Activated naive CD4-positive, alpha-beta T cell treated with anti-CD3 and anti-CD28 coated beads for 36 hours (primary cell): ENCODE measurements at regions not wholly inside any gene's neighbourhood (a gene's known extent, or its start where the extent isn't known, plus 50 kb on each side); places are given as distances from the start of the nearest gene placed in this dataset.

Experiments used
- CTCF ChIA-PET: fragments of 350-600 bp; sonication (Branson Sonifier 250); formaldehyde crosslinking; loops from one replicate; lab custom pipeline; 2021; ENCODE audit warnings: antibody characterized with exemption; lab: Charles Lee
- DNase-seq: peaks from one replicate; pipeline ENCODE4 v3.0.0-alpha.2; 2020
- H3K27ac Mint-ChIP-seq: one replicate; pipeline ENCODE4 v1.8.0; 2021; ENCODE audit warnings: mild to moderate bottlenecking, mixed read lengths
- H3K27me3 Mint-ChIP-seq: one replicate; pipeline ENCODE4 v1.8.0; 2021; ENCODE audit warnings: low read depth, mixed read lengths
- H3K36me3 Mint-ChIP-seq: one replicate; pipeline ENCODE4 v1.8.0; 2021; ENCODE audit warnings: low read depth, mixed read lengths
- H3K4me1 Mint-ChIP-seq: one replicate; pipeline ENCODE4 v1.8.0; 2021; ENCODE audit warnings: low read depth, mixed read lengths
- H3K4me3 Mint-ChIP-seq: one replicate; pipeline ENCODE4 v1.8.0; 2021; ENCODE audit warnings: mild to moderate bottlenecking, moderate library complexity, mixed read lengths
- H3K9me3 Mint-ChIP-seq: one replicate; pipeline ENCODE4 v1.8.0; 2021; ENCODE audit warnings: mixed read lengths
- intact Hi-C: fragments of 100-400 bp; cut with micrococcal nuclease; formaldehyde crosslinking; loops from one replicate; pipeline ENCODE4 v1.15.1; 2023

- no peak for DNase-seq
- H3K27me3 Mint-ChIP-seq = peaks cover 2% of the 10 kb centered on the region
- no peaks in the 10 kb centered on the region for H3K36me3 Mint-ChIP-seq
- no peaks in the 10 kb centered on the region for H3K4me1 Mint-ChIP-seq
- CTCF ChIA-PET = no interaction called here
- no peak overlapping the region for H3K27ac Mint-ChIP-seq
- intact Hi-C loops = no loop called here
- H3K4me3 Mint-ChIP-seq = no peak overlapping the region
- H3K9me3 Mint-ChIP-seq = peaks cover 5% of the 10 kb centered on the region
These were observed 375.4 kb upstream of the HS3ST5 start for GRCh38 chr6:114718186-114718585.

- Mint-ChIP-seq H3K27me3 (peaks cover 2% of the 10 kb centered on the region), H3K4me3 (no peak overlapping the region), H3K4me1 (no peaks in the 10 kb centered on the region), H3K36me3 (no peaks in the 10 kb centered on the region), H3K27ac (no peak overlapping the region), H3K9me3 (peaks cover 5% of the 10 kb centered on the region)
- DNase-seq = no peak
- intact Hi-C loops = no loop called here
- CTCF ChIA-PET = no interaction called here
These were observed 372.1 kb upstream of the HS3ST5 start for GRCh38 chr6:114714836-114715507.

- peaks cover 2% of the 10 kb centered on the region for H3K27me3 Mint-ChIP-seq
- CTCF ChIA-PET = no interaction called here
- no peaks in the 10 kb centered on the region for H3K36me3 Mint-ChIP-seq
- H3K27ac Mint-ChIP-seq = no peak overlapping the region
- H3K4me3 Mint-ChIP-seq = no peak overlapping the region
- H3K4me1 Mint-ChIP-seq = no peaks in the 10 kb centered on the region
- intact Hi-C loops = no loop called here
- no peak for DNase-seq
- H3K9me3 Mint-ChIP-seq = peaks cover 5% of the 10 kb centered on the region
These were observed 370.9 kb upstream of the HS3ST5 start for GRCh38 chr6:114713690-114714089.

GRCh38 chr6:114712129-114712662, 369.4 kb upstream of the HS3ST5 start:
- Mint-ChIP-seq H3K27me3 (peaks cover 2% of the 10 kb centered on the region), H3K9me3 (peaks cover under 1% of the 10 kb centered on the region), H3K27ac (no peak overlapping the region), H3K4me1 (no peaks in the 10 kb centered on the region), H3K4me3 (no peak overlapping the region), H3K36me3 (no peaks in the 10 kb centered on the region)
- CTCF ChIA-PET = no interaction called here
- intact Hi-C loops = no loop called here
- DNase-seq = no peak

GRCh38 chr6:114707081-114707620, 364.3 kb upstream of the HS3ST5 start:
- no peaks in the 10 kb centered on the region for H3K9me3 Mint-ChIP-seq
- DNase-seq = no peak
- H3K4me1 Mint-ChIP-seq = no peaks in the 10 kb centered on the region
- CTCF ChIA-PET = no interaction called here
- no peak overlapping the region for H3K4me3 Mint-ChIP-seq
- no peak overlapping the region for H3K27ac Mint-ChIP-seq
- no peaks in the 10 kb centered on the region for H3K36me3 Mint-ChIP-seq
- H3K27me3 Mint-ChIP-seq = no peaks in the 10 kb centered on the region
- intact Hi-C loops = no loop called here

GRCh38 chr6:114690625-114691024, 347.8 kb upstream of the HS3ST5 start:
- no peaks in the 10 kb centered on the region for H3K36me3 Mint-ChIP-seq
- CTCF ChIA-PET = no interaction called here
- no peaks in the 10 kb centered on the region for H3K27me3 Mint-ChIP-seq
- no peak overlapping the region for H3K27ac Mint-ChIP-seq
- no peak for DNase-seq
- H3K9me3 Mint-ChIP-seq = peaks cover 1% of the 10 kb centered on the region
- intact Hi-C loops = no loop called here
- no peaks in the 10 kb centered on the region for H3K4me1 Mint-ChIP-seq
- no peak overlapping the region for H3K4me3 Mint-ChIP-seq

GRCh38 chr6:114659513-114659912, 316.7 kb upstream of the HS3ST5 start:
- CTCF ChIA-PET = no interaction called here
- Mint-ChIP-seq H3K4me3 (no peak overlapping the region), H3K9me3 (peaks cover 20% of the 10 kb centered on the region), H3K36me3 (no peaks in the 10 kb centered on the region), H3K4me1 (no peaks in the 10 kb centered on the region), H3K27me3 (no peaks in the 10 kb centered on the region), H3K27ac (no peak overlapping the region)
- no peak for DNase-seq
- intact Hi-C loops = no loop called here

- H3K27ac Mint-ChIP-seq = no peak overlapping the region
- H3K4me3 Mint-ChIP-seq = no peak overlapping the region
- H3K36me3 Mint-ChIP-seq = no peaks in the 10 kb centered on the region
- no peaks in the 10 kb centered on the region for H3K4me1 Mint-ChIP-seq
- H3K27me3 Mint-ChIP-seq = no peaks in the 10 kb centered on the region
- intact Hi-C loops = no loop called here
- peaks cover 2% of the 10 kb centered on the region for H3K9me3 Mint-ChIP-seq
- DNase-seq = no peak
- CTCF ChIA-PET = interaction anchor here (0.7 kb wide), 1 partner anchor 14 kb away, joined by 3 read pairs; no protein-coding TSS in a partner anchor
These were observed 308.8 kb upstream of the HS3ST5 start for GRCh38 chr6:114651611-114652010.

GRCh38 chr6:114650891-114651290, 308.1 kb upstream of the HS3ST5 start:
- Mint-ChIP-seq H3K36me3 (no peaks in the 10 kb centered on the region), H3K9me3 (peaks cover 2% of the 10 kb centered on the region), H3K27ac (no peak overlapping the region), H3K27me3 (no peaks in the 10 kb centered on the region), H3K4me3 (no peak overlapping the region), H3K4me1 (no peaks in the 10 kb centered on the region)
- intact Hi-C loops = no loop called here
- no peak for DNase-seq
- CTCF ChIA-PET = no interaction called here

GRCh38 chr6:114649298-114649697, 306.5 kb upstream of the HS3ST5 start:
- Mint-ChIP-seq H3K4me1 (no peaks in the 10 kb centered on the region), H3K9me3 (peaks cover 2% of the 10 kb centered on the region), H3K4me3 (no peak overlapping the region), H3K27ac (no peak overlapping the region), H3K36me3 (no peaks in the 10 kb centered on the region), H3K27me3 (no peaks in the 10 kb centered on the region)
- CTCF ChIA-PET = no interaction called here
- no peak for DNase-seq
- intact Hi-C loops = no loop called here

- Mint-ChIP-seq H3K4me1 (no peaks in the 10 kb centered on the region), H3K27me3 (no peaks in the 10 kb centered on the region), H3K36me3 (no peaks in the 10 kb centered on the region), H3K9me3 (peaks cover 2% of the 10 kb centered on the region), H3K4me3 (no peak overlapping the region), H3K27ac (no peak overlapping the region)
- DNase-seq = no peak
- CTCF ChIA-PET = no interaction called here
- intact Hi-C loops = no loop called here
These were observed 306.0 kb upstream of the HS3ST5 start for GRCh38 chr6:114648847-114649246.

GRCh38 chr6:114638341-114638740, 295.5 kb upstream of the HS3ST5 start:
- CTCF ChIA-PET = no interaction called here
- no peaks in the 10 kb centered on the region for H3K27me3 Mint-ChIP-seq
- H3K4me3 Mint-ChIP-seq = no peak overlapping the region
- H3K27ac Mint-ChIP-seq = no peak overlapping the region
- no peak for DNase-seq
- intact Hi-C loops = no loop called here
- H3K9me3 Mint-ChIP-seq = peaks cover 1% of the 10 kb centered on the region
- no peaks in the 10 kb centered on the region for H3K4me1 Mint-ChIP-seq
- H3K36me3 Mint-ChIP-seq = no peaks in the 10 kb centered on the region

- CTCF ChIA-PET = no interaction called here
- intact Hi-C loops = no loop called here
- DNase-seq = no peak
- no peak overlapping the region for H3K27ac Mint-ChIP-seq
- H3K4me1 Mint-ChIP-seq = no peaks in the 10 kb centered on the region
- H3K27me3 Mint-ChIP-seq = no peaks in the 10 kb centered on the region
- peaks cover 5% of the 10 kb centered on the region for H3K9me3 Mint-ChIP-seq
- no peak overlapping the region for H3K4me3 Mint-ChIP-seq
- no peaks in the 10 kb centered on the region for H3K36me3 Mint-ChIP-seq
These were observed 291.2 kb upstream of the HS3ST5 start for GRCh38 chr6:114634016-114634415.
